Activated CD8-positive, alpha-beta T cell treated with anti-CD3 and anti-CD28 coated beads for 36 hours (primary cell): ENCODE measurements at regions not wholly inside any gene's neighbourhood (a gene's known extent, or its start where the extent isn't known, plus 50 kb on each side); places are given as distances from the start of the nearest gene placed in this dataset.

Source experiments
- ATAC-seq: fragments of 200-7000 bp; cut with Tn5 transposase; one replicate; pipeline ENCODE4 v1.10.0; 2021; ENCODE audit warnings: mild to moderate bottlenecking, moderate library complexity
- CTCF ChIA-PET: fragments of 350-600 bp; sonication (Branson Sonifier 250); formaldehyde crosslinking; loops from one replicate; lab custom pipeline; 2021; ENCODE audit warnings: antibody characterized with exemption; lab: Charles Lee
- POLR2A ChIA-PET: fragments of 350-600 bp; sonication (Branson Sonifier 250); formaldehyde crosslinking; loops from one replicate; lab custom pipeline; 2021; ENCODE audit warnings: antibody characterized with exemption; lab: Charles Lee
- DNase-seq: peaks from one replicate; pipeline ENCODE4 v3.0.0-alpha.2; 2020
- H3K27ac Mint-ChIP-seq: one replicate; pipeline ENCODE4 v1.8.0; 2021; ENCODE audit warnings: mild to moderate bottlenecking, mixed read lengths
- H3K27me3 Mint-ChIP-seq: one replicate; pipeline ENCODE4 v1.8.0; 2021; ENCODE audit warnings: mixed read lengths
- H3K36me3 Mint-ChIP-seq: one replicate; pipeline ENCODE4 v1.8.0; 2021; ENCODE audit warnings: low read depth, mixed read lengths
- H3K4me1 Mint-ChIP-seq: one replicate; pipeline ENCODE4 v1.8.0; 2021; ENCODE audit warnings: low read depth, mixed read lengths
- H3K4me3 Mint-ChIP-seq: one replicate; pipeline ENCODE4 v1.8.0; 2021; ENCODE audit warnings: mild to moderate bottlenecking, moderate library complexity, mixed read lengths
- H3K9me3 Mint-ChIP-seq: one replicate; pipeline ENCODE4 v1.8.0; 2021; ENCODE audit warnings: mixed read lengths
- CTCF ChIP-seq: fragments of 200-600 bp; IDR thresholded peaks from one replicate; pipeline ENCODE4 v1.8.0; 2022; ENCODE audit warnings: antibody characterized with exemption, mild to moderate bottlenecking
- intact Hi-C: fragments of 100-400 bp; cut with micrococcal nuclease; formaldehyde crosslinking; loops from one replicate; pipeline ENCODE4 v1.10.0; 2022

- TF ChIP-seq CTCF, result no peak
- H3K4me1 Mint-ChIP-seq, result no peaks in the 10 kb centered on the region
- ATAC-seq, result no peak
- H3K27me3 Mint-ChIP-seq, result peaks cover 1% of the 10 kb centered on the region
- intact Hi-C loops, result no loop called here
- POLR2A ChIA-PET, result no interaction called here
- DNase-seq, result no peak
- H3K9me3 Mint-ChIP-seq, result no peaks in the 10 kb centered on the region
- no peak overlapping the region for H3K4me3 Mint-ChIP-seq
- H3K36me3 Mint-ChIP-seq, result no peaks in the 10 kb centered on the region
- CTCF ChIA-PET, result no interaction called here
- H3K27ac Mint-ChIP-seq, result no peak overlapping the region
These were observed 363.9 kb upstream of the MEF2C start for GRCh38 chr5:89246864-89247263.

- DNase-seq (no peak), ATAC-seq (no peak)
- no peaks in the 10 kb centered on the region for H3K4me1 Mint-ChIP-seq
- no peak overlapping the region for H3K4me3 Mint-ChIP-seq
- peaks cover 1% of the 10 kb centered on the region for H3K27me3 Mint-ChIP-seq
- H3K36me3 Mint-ChIP-seq, result no peaks in the 10 kb centered on the region
- ChIA-PET CTCF (no interaction called here), POLR2A (no interaction called here)
- no peak overlapping the region for H3K27ac Mint-ChIP-seq
- no peak for TF ChIP-seq CTCF
- intact Hi-C loops, result no loop called here
- no peaks in the 10 kb centered on the region for H3K9me3 Mint-ChIP-seq
These were observed 363.3 kb upstream of the MEF2C start for GRCh38 chr5:89246252-89246651.

- H3K36me3 Mint-ChIP-seq, result no peaks in the 10 kb centered on the region
- ChIA-PET CTCF (no interaction called here), POLR2A (no interaction called here)
- H3K27ac Mint-ChIP-seq, result no peak overlapping the region
- H3K27me3 Mint-ChIP-seq, result peaks cover 2% of the 10 kb centered on the region
- no peaks in the 10 kb centered on the region for H3K4me1 Mint-ChIP-seq
- H3K9me3 Mint-ChIP-seq, result no peaks in the 10 kb centered on the region
- no peak for TF ChIP-seq CTCF
- DNase-seq (no peak), ATAC-seq (no peak)
- H3K4me3 Mint-ChIP-seq, result no peak overlapping the region
- intact Hi-C loops, result no loop called here
These were observed 360.6 kb upstream of the MEF2C start for GRCh38 chr5:89243611-89244010.

GRCh38 chr5:89241186-89241585 is 358.2 kb upstream of the MEF2C start:
- Mint-ChIP-seq H3K4me1 (no peaks in the 10 kb centered on the region), H3K27me3 (peaks cover 2% of the 10 kb centered on the region), H3K36me3 (no peaks in the 10 kb centered on the region), H3K9me3 (no peaks in the 10 kb centered on the region), H3K27ac (no peak overlapping the region), H3K4me3 (no peak overlapping the region)
- no peak for TF ChIP-seq CTCF
- POLR2A ChIA-PET, result no interaction called here
- DNase-seq (no peak), ATAC-seq (no peak)
- CTCF ChIA-PET, result interaction anchor here (1.4 kb wide), 1 partner anchor 513 kb away, joined by 3 read pairs; no protein-coding TSS in a partner anchor
- intact Hi-C loops, result no loop called here

- no peak for DNase-seq
- Mint-ChIP-seq H3K27ac (no peak overlapping the region), H3K4me1 (peaks cover 2% of the 10 kb centered on the region), H3K9me3 (no peaks in the 10 kb centered on the region), H3K36me3 (no peaks in the 10 kb centered on the region), H3K27me3 (peaks cover 3% of the 10 kb centered on the region), H3K4me3 (no peak overlapping the region)
- no peak for TF ChIP-seq CTCF
- CTCF ChIA-PET, result no interaction called here
- ATAC-seq, result no peak
- POLR2A ChIA-PET, result no interaction called here
- intact Hi-C loops, result no loop called here
These were observed 353.9 kb upstream of the MEF2C start for GRCh38 chr5:89236900-89237299.
